Posterior cingulate gyrus (tissue), 11 donors: ENCODE measurements at regions not wholly inside any gene's neighbourhood (a gene's known extent, or its start where the extent isn't known, plus 50 kb on each side); places are given as distances from the start of the nearest gene placed in this dataset.

Experiments used
- DNase-seq, 10 donors: peaks; one replicate each; pipeline versions ENCODE4 v3.0.0 to v3.0.0-alpha.2; 2020 to 2021; ENCODE audit warnings: mixed read lengths in 3 of 10
- intact Hi-C: fragments of 100-400 bp; cut with DNase I; formaldehyde crosslinking; loops from one replicate; pipeline ENCODE4 v1.15.1; 2023

- DNase-seq = no peak
- intact Hi-C loops = no loop called here
Measured at GRCh38 chr13:78722700-78723099, 63.7 kb upstream of the OBI1 start.

DNA sequence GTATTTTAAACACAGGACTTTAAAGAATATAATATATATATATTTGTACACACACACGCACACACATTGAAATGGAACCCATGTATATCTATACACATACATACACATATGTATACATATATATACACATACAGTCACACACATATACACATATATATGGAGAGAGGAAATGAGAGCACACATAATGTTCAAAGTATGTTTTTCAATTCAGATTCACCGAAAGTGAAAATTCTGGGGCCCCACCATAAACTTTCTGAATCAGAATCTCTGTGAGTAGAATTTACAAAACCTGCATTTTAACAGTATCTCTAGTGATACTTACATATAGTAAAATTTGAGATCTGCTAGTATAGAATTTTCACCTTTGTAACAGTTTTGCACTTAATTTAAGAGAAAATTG, 60.4 kb upstream of the OBI1 start:
- intact Hi-C loops = no loop called here
- no peak for DNase-seq

DNA sequence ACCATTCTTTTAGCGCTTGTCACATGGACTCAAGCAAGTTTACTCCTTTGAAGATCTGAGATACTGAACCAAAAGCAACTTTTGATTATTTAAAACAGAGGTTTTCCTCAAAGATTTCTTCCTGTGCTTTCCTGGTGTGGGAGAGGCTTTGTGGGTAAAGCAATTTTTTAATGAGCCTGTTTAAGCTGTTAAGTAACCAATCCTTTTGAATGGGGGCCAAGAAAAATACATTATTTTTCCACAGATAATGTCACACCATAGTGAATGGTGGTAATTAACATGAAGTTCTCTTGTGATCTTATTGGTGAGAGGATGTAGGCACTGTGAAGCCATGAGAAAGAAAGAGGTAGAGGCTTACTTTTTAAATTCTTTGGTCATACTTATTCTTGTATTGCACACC, 55.8 kb upstream of the OBI1 start:
- intact Hi-C loops = no loop called here
- no peak for DNase-seq

GRCh38 chr13:78712831-78713230, 53.9 kb upstream of the OBI1 start:
- no peak for DNase-seq
- intact Hi-C loops = no loop called here

GRCh38 chr13:78709028-78709427, 50.1 kb upstream of the OBI1 start:
- intact Hi-C loops = no loop called here
- no peak for DNase-seq
